ENCODE measurements at regions not wholly inside any gene's neighbourhood (a gene's known extent, or its start where the extent isn't known, plus 50 kb on each side); places are given as distances from the start of the nearest gene placed in this dataset.

DNA sequence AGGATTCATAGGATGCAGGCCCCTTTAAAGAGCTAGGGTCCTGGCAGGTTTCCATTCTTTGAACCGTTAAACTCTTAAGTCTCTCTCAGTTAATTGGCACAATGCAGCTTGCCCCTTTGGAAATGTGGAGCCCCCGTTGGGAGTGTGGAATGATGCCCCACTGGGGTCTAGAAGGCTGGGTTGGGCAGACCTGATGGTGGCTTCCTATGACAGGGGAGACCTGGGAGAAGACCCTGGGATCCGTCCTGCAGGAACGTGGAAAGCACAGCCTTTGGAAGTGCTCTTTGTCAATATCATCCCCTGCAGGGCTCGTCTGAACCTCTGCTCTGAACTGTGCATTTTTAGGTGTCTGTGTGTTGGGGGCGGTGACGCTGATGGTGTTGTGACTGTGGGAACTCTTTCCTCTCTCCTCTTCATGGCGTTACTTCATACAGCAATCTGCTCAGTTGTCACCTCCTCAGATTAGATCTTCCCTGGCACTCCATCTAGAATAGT is 190.6 kb downstream of the MYCN start:
- H3K4me3 ChIP-seq (ENCODE audit: low read depth, low read length) = no peak overlapping the region
- TF ChIP-seq, protein P1, sequence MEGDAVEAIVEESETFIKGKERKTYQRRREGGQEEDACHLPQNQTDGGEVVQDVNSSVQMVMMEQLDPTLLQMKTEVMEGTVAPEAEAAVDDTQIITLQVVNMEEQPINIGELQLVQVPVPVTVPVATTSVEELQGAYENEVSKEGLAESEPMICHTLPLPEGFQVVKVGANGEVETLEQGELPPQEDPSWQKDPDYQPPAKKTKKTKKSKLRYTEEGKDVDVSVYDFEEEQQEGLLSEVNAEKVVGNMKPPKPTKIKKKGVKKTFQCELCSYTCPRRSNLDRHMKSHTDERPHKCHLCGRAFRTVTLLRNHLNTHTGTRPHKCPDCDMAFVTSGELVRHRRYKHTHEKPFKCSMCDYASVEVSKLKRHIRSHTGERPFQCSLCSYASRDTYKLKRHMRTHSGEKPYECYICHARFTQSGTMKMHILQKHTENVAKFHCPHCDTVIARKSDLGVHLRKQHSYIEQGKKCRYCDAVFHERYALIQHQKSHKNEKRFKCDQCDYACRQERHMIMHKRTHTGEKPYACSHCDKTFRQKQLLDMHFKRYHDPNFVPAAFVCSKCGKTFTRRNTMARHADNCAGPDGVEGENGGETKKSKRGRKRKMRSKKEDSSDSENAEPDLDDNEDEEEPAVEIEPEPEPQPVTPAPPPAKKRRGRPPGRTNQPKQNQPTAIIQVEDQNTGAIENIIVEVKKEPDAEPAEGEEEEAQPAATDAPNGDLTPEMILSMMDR (IDR thresholded peaks at IDR 0.05; ENCODE audit: low read depth, low read length) = no peak

DNA sequence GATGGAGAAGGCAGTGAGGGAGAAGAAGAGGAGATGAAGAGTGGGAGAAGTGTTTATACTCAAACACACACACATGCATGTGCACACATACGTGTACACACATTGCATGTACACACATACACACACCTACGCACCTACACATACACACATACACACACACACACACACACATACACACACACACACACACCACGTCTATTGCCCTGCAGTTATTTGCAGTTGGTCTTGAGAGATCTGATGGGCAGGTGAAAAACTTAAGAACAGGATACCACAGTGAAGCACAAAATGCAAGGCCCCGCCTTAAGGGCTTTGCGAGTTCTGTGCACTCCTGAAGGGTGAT is 190.2 kb downstream of the MYCN start:
- TF ChIP-seq, protein P1 (IDR thresholded peaks at IDR 0.05; ENCODE audit: low read depth, low read length) = no peak
- no peak overlapping the region for H3K4me3 ChIP-seq (ENCODE audit: low read depth, low read length)

DNA sequence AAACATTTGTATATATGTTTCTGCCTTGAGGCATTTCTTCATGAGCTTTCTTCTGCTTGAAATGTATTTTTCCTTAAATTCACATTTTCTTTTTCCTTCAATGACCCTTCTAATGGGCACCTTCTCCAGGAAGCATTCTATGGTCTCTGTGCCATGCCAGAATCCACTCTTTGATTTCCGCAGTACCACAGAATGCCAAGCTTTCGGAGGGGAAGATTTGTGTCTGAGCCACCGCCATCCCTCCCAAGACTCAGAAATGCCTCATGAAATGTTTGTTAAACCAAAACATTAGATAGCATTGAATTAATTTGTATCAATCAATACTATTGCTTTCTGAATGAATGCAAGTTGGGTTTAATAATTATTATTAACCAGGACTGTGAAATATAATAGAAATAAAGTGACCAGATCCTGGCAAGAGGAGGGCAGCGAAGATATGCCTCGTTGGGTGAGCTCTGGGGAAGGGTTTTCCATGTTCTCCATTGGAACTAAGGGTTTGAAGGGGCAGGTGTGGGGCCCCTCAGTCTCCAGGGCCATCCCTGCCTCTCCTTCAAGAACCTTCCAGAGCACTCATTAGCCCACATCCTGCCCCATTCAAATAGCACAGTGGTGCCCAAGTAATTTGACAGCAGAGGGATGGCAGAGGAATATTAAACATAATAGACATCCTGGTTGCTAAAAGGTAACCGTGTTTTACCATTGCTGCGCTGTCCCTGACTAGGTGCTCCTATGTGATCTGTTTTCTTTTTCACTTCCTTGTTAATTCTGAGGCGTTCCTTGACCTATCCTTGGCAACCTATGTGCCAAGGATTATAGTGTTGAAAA is 189.6 kb downstream of the MYCN start:
- TF ChIP-seq, protein P1 (IDR thresholded peaks at IDR 0.05; ENCODE audit: low read depth, low read length) = no peak
- no peak overlapping the region for H3K4me3 ChIP-seq (ENCODE audit: low read depth, low read length)

DNA sequence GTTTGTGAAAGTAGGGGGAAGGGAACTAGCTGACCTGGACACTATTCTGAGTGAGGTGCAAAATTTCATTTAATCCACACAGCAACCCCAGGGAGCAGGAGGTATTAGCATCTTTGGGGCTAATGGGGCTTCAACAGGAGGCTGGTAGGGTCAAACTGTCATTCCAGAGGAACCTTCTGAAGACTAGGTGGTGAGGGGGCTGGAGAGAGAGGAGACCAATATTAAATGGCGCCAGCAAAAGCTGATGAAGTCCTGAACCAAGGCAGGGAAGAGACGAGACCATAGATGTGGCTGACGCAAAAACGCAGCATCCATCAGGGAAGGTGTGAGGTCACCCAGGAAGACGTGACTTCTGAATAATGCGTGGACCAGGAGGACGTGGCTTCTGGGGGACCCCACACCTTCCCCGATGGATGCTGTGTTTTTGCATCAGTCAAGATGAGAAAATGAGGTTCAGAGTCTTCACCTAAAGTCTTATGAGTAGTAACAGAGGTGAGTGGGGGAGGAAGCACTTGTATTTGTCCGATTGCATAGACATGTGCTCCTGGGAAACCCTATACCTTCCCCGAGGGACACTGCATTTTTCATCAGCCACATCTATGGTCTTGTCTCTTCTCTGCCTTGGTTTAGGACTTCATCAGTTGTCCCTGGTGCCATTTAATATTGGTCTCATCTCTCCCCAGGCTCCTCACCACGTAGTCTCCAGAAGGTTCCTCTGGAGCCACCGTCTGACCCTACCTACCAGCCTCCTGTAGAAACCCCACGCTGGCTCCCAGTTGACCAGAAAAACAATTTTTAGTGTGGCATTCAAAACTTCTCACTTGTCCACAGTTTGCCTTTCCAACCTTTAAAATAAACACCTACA is 188.6 kb downstream of the MYCN start:
- TF ChIP-seq, protein P1 (IDR thresholded peaks at IDR 0.05; ENCODE audit: low read depth, low read length) = no peak
- H3K4me3 ChIP-seq (ENCODE audit: low read depth, low read length) = no peak overlapping the region

DNA sequence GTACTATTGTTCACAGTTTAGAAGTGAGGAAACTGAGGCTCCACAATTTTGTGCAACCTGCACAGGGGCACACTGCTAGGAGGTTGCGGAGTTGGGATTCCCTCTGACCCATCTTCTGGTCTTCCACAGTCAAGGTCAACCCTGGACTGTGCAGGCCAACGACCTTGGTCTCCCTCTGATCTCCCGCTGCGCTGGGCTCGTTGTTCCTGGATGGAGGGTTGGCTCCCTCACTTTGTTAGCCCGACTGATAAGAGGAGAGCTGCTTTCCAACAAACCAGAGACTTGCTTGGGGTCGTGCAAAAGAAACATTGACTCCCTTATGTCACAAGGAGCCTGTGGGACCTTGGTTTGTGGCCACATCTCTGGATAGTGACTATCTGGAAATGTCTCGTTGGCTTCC is 187.6 kb downstream of the MYCN start:
- TF ChIP-seq, protein P1 (IDR thresholded peaks at IDR 0.05; ENCODE audit: low read depth, low read length) = no peak
- H3K4me3 ChIP-seq (ENCODE audit: low read depth, low read length) = no peak overlapping the region

DNA sequence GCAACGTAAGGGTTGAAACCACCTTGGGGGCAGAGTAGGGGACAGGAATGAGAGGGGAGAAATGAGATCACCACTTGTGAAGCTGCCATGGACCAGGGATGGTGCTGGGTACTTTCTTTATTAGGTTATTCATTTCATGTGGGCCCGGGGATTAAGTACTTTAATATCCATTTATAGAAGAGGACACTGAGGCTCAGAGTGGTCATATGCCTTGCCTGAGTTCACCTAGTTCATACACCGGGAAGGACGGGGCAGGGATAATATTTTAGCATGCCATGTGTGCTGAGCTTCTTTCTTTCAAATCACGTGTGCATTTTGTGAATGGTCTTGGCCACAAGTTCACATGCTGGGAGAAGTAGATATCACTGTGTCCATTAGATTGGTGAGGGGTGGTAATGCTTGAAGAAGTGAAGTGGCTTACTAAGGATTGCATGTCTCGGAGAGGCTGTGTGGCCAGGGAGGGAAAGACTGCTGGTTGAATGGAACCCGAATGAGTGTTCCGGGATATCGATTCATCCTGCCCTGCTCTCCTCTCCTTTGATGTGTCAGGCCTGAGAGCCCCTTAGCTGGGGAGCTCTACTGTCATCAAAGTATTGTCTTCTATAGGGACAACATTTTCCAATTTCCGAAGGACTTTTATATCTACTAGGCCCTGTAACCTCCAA is 187.1 kb downstream of the MYCN start:
- H3K4me3 ChIP-seq (ENCODE audit: low read depth, low read length) = no peak overlapping the region
- TF ChIP-seq, protein P1 (IDR thresholded peaks at IDR 0.05; ENCODE audit: low read depth, low read length) = no peak
